ENCODE measurements at regions not wholly inside any gene's neighbourhood (a gene's known extent, or its start where the extent isn't known, plus 50 kb on each side); places are given as distances from the start of the nearest gene placed in this dataset.

DNA sequence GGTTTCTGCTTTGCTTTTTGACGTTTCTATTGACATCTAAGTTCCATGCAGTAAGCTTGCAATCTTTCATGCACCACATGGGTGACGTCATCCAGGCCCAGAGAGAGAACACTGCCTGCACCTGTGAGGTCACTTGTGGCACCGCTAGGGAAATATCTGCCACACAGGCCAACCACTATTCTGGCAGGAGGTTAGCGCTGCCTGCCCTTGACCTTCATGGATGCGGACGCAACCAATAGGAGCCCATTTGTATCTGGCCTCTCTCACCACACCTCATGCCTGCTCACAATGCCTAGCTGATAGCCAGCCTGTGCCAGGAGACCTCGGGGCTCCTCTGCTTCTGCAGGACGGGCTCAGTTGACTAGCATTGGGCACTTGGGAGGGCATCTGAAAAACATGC, 55.8 kb upstream of the PRR23E start:
- DNase-seq (ENCODE audit: low spot score), result peak; percentile 13
- ATAC-seq (ENCODE audit: low FRiP score), result no peak

DNA sequence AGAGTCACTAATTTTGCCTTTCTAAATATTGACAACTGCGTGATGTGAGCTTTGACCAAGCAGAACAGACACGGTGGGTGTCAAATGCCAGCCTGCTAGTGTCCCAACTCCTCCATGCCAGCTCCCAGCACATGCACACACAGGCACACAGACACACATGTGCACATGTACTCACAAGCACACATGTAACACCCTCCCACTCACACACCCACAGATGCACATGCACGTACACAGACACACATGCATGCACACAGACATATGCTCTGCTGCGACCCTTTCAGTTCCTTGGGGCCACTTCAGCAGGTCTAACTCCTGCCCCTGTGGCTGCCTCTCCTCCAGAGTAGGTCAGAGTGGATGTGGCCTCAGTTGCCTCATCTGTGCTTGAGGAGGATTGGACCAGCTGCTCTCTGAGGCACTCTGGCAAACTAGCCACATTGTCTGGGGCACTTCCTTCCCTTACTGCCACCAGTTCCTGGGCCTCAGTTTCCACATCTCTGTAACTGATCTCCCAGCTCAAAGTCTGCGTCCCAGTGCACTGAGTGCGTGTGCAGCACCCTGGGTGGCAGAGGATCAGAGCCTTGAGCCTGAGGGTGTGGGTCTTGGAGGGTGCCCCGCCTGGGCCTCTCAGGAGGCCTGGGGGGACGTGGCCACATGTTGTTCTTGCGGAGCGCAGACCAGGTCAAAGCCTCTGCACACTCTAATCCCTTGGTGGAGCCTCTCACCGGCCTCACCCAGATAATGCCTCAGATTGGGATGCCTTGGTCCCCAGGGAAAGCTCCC, 55.0 kb upstream of the PRR23E start:
- peak; percentile 21 for DNase-seq (ENCODE audit: low spot score)
- no peak for TF ChIP-seq CTCF (IDR thresholded peaks at IDR 0.05)
- no peak for ATAC-seq (ENCODE audit: low FRiP score)

More for the DNA sequence above, 55.8 kb upstream of the PRR23E start:
- no peak for TF ChIP-seq CTCF (IDR thresholded peaks at IDR 0.05)

DNA sequence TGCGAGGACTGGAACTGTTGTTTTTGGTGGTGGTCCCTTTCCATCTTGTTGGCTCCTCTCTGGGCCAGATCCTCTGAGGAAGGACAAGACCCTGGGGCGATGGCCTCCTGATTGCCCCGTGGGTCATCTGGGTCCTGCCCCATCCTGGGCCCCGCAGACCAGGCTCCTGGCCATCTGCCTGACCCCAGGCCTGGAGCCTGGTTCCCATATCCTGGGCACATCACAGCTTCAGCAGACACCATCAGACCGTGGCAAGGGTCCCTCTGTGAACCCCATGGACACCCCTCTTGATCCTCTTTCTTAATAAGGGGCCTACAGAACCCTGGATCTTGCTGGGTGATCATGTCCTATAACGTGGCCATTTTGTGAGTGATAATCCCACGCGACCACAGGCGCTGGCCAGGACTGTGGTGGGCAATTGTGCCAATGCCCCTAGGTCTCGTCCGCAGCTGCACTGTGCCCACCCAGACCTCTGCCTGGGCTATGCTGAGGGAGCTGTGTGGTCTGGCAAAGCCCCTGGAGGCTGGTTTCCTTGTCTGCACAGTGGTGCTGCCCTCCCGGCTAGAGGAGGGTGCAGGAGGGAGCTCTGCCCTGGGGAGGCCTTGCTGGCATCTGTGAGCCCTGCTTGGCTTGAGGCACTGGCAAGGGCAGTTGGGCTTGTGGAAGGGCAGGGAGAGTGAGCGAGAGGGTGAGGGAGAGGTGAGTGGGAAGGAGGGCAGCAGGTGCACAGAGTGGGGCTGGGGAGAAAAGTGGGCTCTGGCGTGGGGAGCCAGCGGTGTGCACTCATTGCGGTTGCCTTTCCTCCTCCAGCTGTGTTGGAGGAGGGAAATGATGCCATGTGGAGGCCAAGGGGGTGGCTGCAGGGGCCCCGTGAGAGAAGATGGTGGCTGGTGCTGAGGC, 53.1 kb upstream of the PRR23E start:
- TF ChIP-seq CTCF (IDR thresholded peaks at IDR 0.05), result no peak
- no peak for DNase-seq (ENCODE audit: low spot score)
- ATAC-seq (ENCODE audit: low FRiP score), result no peak

DNA sequence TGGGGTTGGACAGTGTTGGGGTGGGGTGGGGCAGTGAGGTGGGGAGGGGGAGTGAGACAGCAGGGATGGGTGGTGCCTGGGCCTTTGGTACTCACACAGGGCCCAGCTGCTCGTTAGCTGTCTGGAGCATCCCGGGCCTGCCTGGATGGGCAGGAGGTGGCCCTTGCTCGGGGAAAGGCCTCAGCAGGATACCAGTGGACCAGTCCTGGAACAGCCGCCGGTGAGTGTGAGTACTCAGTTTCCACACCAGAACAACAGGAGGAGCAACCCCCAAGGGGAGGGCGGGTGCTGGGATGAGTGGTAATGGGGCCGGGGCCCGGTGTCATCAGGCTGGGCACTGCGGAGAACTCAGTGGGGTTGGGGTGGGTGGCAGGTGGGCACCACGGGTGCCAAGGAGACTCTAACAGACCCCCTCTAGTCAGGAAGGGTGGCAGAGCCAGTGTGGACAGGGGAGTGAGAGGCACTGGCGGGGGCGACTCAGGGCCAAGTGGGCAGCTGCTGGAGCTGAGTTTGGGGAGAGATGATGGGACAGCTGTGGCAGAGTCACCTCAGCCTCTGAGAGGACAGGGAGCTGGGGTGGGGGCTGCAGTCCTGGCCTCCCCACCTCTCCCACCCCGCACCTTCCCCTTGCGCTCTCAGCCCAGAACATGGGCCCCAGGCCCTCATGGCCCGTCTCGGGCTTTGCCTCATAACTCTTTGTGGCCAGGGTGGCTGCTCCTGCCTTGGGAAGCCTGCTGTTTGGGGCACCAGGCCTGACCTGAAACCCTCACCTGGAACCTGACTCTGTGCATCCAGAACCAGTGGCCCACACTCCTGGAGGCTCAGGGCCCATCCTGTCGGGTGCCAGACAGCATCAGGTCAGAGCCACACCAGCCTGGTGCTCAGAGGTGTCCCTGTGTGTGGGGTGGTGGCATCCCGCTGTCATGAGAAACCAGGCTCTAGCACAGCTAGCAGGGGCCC, 52.1 kb upstream of the PRR23E start:
- no peak for ATAC-seq (ENCODE audit: low FRiP score)
- DNase-seq (ENCODE audit: low spot score), result peak; percentile 17

GRCh38 chr3:127141921-127142730, 50.8 kb upstream of the PRR23E start:
- DNase-seq (ENCODE audit: low spot score) (peak; percentile 20), ATAC-seq (ENCODE audit: low FRiP score) (peak; percentile 66)
- TF ChIP-seq CTCF (IDR thresholded peaks at IDR 0.05), result no peak

More for the DNA sequence above, 52.1 kb upstream of the PRR23E start:
- no peak for TF ChIP-seq CTCF (IDR thresholded peaks at IDR 0.05)
